ENCODE measurements at regions not wholly inside any gene's neighbourhood (a gene's known extent, or its start where the extent isn't known, plus 50 kb on each side); places are given as distances from the start of the nearest gene placed in this dataset.
"Not testable (repeated sequence)": the region's sequence is repeated elsewhere in the genome, so short reads cannot be mapped to it uniquely, and the experiment has no call there.

DNA sequence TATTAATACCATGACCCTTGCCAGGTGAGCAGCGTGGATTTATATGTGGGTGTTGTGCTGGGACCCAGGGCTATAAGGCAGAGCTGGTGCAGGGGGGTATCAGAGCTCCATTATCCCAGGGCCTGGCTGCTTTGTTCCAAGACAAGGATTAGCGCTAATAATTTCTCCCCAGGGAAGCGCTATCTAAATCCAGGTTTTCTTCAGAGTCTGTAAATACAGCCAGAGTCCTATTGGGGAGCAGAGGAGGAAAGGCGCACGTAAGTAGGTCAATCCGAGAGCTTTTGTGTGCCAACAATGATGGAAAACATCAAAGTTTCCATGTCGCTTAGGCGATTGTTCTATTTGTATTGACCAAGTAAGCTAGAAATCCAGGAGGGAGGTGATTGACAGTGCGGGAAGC is 1009.7 kb downstream of the VRK1 start:
- TF ChIP-seq, protein P1, sequence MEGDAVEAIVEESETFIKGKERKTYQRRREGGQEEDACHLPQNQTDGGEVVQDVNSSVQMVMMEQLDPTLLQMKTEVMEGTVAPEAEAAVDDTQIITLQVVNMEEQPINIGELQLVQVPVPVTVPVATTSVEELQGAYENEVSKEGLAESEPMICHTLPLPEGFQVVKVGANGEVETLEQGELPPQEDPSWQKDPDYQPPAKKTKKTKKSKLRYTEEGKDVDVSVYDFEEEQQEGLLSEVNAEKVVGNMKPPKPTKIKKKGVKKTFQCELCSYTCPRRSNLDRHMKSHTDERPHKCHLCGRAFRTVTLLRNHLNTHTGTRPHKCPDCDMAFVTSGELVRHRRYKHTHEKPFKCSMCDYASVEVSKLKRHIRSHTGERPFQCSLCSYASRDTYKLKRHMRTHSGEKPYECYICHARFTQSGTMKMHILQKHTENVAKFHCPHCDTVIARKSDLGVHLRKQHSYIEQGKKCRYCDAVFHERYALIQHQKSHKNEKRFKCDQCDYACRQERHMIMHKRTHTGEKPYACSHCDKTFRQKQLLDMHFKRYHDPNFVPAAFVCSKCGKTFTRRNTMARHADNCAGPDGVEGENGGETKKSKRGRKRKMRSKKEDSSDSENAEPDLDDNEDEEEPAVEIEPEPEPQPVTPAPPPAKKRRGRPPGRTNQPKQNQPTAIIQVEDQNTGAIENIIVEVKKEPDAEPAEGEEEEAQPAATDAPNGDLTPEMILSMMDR (IDR thresholded peaks at IDR 0.05; ENCODE audit: control extremely low read depth, extremely low read depth, low read depth, missing control alignments) = no peak
- no peak for DNase-seq (ENCODE audit: extremely low spot score)
- POLR2A ChIA-PET = no interaction called here
- CTCF ChIA-PET = interaction anchor here (0.9 kb wide), 1 partner anchor 27 kb away, joined by 3 read pairs; no protein-coding TSS in a partner anchor

DNA sequence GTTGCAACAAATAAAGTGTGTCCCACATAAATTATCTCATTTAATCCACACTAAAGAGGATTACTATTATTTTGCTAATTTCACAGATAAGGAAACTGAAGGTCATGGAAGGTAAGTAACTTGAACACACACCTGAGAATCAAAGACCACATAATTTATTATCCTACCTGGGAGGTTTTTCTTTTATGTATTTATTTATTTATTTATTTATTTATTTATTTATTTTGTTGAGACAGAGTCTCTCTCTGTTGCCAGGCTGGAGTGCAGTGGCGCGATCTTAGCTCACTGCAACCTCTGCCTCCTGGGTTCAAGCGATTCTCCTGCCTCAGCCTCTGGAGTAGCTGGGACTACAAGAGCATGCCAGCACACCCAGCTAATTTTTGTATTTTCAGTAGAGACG is 1011.4 kb downstream of the VRK1 start:
- CTCF ChIA-PET; DNase-seq (ENCODE audit: extremely low spot score); POLR2A ChIA-PET: not testable (repeated sequence)

DNA sequence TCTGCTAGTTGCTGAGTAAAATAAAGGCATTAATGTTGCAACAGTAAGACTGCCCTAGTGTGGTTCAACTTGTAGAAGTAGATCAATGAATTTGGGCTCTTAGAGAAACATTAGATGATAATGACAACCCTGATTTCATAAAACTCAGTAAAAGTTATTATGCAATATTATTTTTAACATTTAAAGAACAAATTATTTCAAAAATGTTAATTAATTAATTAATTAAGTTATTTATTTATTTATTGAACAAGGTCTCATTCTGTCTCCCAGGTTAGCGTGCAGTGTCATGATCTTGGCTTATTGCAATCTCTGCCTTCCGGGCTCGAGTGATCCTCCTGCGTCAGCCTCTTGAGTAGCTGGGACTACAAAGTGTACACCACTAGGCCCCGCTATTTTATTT is 1016.4 kb downstream of the VRK1 start:
- TF ChIP-seq, protein P1 (IDR thresholded peaks at IDR 0.05; ENCODE audit: control extremely low read depth, extremely low read depth, low read depth, missing control alignments) = no peak
- POLR2A ChIA-PET = no interaction called here
- DNase-seq (ENCODE audit: extremely low spot score) = no peak
- CTCF ChIA-PET = no interaction called here

DNA sequence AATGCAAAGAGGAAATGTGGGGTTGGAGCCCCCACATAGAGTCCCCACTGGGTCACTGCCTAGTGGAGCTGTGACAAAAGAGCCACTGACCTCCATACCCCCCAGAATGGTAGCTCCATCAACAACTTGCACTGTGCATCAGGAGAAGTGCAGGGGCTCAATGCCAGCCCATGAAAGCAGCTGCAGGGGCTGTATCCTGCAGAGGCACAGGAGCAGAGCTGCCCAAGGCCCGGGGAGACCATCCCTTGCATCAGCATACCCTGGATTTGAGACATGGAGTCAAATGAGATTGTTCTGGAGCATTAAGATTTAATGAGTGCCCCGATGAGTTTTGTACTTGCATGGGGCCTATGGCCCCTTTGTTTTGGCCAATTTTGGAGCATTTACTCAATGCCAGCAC is 1023.6 kb downstream of the VRK1 start:
- ChIA-PET CTCF (interaction anchor here (1.2 kb wide), 1 partner anchor 11 kb away, joined by 3 read pairs; no protein-coding TSS in a partner anchor), POLR2A (no interaction called here)
- no peak for DNase-seq (ENCODE audit: extremely low spot score)
- TF ChIP-seq, protein P1 (IDR thresholded peaks at IDR 0.05; ENCODE audit: control extremely low read depth, extremely low read depth, low read depth, missing control alignments) = no peak

DNA sequence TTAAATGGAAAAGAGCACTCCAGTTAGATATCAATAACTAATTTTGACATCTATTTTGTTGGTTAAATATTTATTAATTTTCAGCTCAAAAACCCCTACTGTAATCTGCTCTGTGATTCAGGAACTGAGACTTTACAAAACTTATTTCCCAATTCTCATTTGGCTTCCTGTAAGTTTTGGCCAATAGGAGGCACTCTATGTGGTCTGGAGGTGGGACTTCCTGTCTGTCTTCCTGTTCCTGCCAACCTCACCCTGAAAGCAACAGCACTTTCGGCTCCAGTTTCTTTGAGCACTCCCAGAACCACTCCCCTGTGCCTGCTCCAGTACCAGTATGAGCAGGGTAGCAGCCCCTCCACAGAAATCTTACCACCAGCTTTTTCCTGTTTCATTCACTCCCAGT is 1027.0 kb downstream of the VRK1 start:
- ChIA-PET POLR2A (no interaction called here), CTCF (no interaction called here)
- DNase-seq (ENCODE audit: extremely low spot score) = no peak
- TF ChIP-seq, protein P1 (IDR thresholded peaks at IDR 0.05; ENCODE audit: control extremely low read depth, extremely low read depth, low read depth, missing control alignments) = no peak

DNA sequence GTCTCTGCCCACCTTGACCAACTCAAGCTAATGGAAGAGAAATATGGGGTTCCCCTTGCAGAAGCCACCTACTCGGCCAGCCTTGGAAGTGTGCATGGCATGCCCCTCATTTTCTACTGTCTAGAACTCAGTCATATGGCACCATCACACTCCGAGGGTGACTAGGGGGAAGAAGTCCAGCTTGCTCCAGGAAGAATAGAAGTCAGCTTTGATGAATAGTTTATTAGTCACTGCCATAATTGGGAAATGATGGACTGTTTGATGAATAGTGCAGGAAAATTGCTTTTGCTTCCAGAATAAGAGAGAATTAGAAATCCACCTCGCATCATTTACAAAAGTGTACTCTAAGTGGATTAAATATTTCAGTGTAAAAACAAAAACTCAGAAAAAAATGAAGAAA is 1030.6 kb downstream of the VRK1 start:
- CTCF ChIA-PET = no interaction called here
- TF ChIP-seq, protein P1 (IDR thresholded peaks at IDR 0.05; ENCODE audit: control extremely low read depth, extremely low read depth, low read depth, missing control alignments) = no peak
- no peak for DNase-seq (ENCODE audit: extremely low spot score)
- POLR2A ChIA-PET = no interaction called here

DNA sequence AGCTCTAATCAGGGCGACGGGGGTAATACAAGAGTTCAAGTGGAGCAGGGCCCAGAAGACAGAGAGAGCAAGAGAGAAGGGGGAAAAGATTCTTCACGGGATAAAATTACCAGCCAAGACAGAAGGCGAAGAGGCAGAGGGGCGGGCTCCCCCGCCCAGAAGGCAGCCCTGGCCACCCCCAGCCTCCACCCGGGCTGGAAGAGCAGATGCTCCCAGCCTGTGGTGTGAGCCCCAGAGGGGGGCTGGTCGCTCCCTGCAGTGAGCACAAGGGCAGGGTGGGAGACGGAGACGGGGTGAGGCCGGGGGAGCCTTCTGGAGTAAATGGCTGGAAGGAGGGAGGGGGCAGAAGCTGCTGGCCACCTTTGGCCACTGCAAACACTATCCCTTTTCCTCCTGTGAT is 1035.6 kb downstream of the VRK1 start:
- TF ChIP-seq, protein P1 (IDR thresholded peaks at IDR 0.05; ENCODE audit: control extremely low read depth, extremely low read depth, low read depth, missing control alignments) = no peak
- no peak for DNase-seq (ENCODE audit: extremely low spot score)
- ChIA-PET POLR2A (no interaction called here), CTCF (no interaction called here)
